ENCODE measurements at regions not wholly inside any gene's neighbourhood (a gene's known extent, or its start where the extent isn't known, plus 50 kb on each side); places are given as distances from the start of the nearest gene placed in this dataset.

GRCh38 chr13:53105477-53105876, 76.9 kb downstream of the OLFM4 start:
- H3K4me3 ChIP-seq (ENCODE audit: control insufficient read depth in 2 of 3, extremely low read depth in 1 of 3, insufficient read depth in 2 of 3, low read depth in 1 of 3, low read length in 3 of 3): no peak overlapping the region
- no peaks in the 10 kb centered on the region for H4K20me1 ChIP-seq (ENCODE audit: control insufficient read depth, extremely low read depth, insufficient read depth, low read length)
- no peaks in the 10 kb centered on the region for H3K79me2 ChIP-seq (ENCODE audit: control insufficient read depth, insufficient read depth, low read length)
- H3K9ac ChIP-seq (ENCODE audit: control insufficient read depth, extremely low read depth, insufficient read depth, low read length): no peak overlapping the region
- H2AFZ ChIP-seq (ENCODE audit: control insufficient read depth, low read length): no peak overlapping the region
- H3K9me1 ChIP-seq (ENCODE audit: control insufficient read depth, extremely low read depth, insufficient read depth, low read length): no peaks in the 10 kb centered on the region
- H3K4me2 ChIP-seq (ENCODE audit: control insufficient read depth, extremely low read depth, insufficient read depth, low read depth, low read length): no peak overlapping the region
- H3K27ac ChIP-seq (ENCODE audit: control insufficient read depth, insufficient read depth, low read length): no peak overlapping the region
- TF ChIP-seq CTCF (optimal IDR thresholded peaks at IDR 0.05 in 1 of 3, IDR thresholded peaks at IDR 0.05 in 1 of 3, conservative IDR thresholded peaks at IDR 0.05 in 1 of 3; ENCODE audit: extremely low read depth in 1 of 3, insufficient read depth in 2 of 3, low read length in 3 of 3) (no peak), EZH2 (IDR thresholded peaks at IDR 0.05; ENCODE audit: low read length) (no peak)
- H3K4me1 ChIP-seq (ENCODE audit: control insufficient read depth, extremely low read depth, insufficient read depth, low read length): no peaks in the 10 kb centered on the region
- DNase-seq (ENCODE audit: low read depth, low spot score) (no peak), FAIRE-seq (no peak)
- H3K27me3 ChIP-seq (ENCODE audit: control insufficient read depth, extremely low read depth, insufficient read depth, low read length): no peaks in the 10 kb centered on the region
- H3K9me3 ChIP-seq (ENCODE audit: control insufficient read depth, low read depth, low read length): no peaks in the 10 kb centered on the region
- dilution Hi-C loops (cut with MboI; ENCODE audit: extremely low pct_ligation_motif_present, low sequenced_read_pairs): no loop called here
- no peaks in the 10 kb centered on the region for H3K36me3 ChIP-seq (ENCODE audit: control insufficient read depth in 2 of 2, extremely low read depth in 1 of 2, insufficient read depth in 2 of 2, low read length in 2 of 2)

- DNase-seq (ENCODE audit: low read depth, low spot score) (no peak), FAIRE-seq (no peak)
- Histone ChIP-seq H3K9me1 (ENCODE audit: control insufficient read depth, extremely low read depth, insufficient read depth, low read length) (no peaks in the 10 kb centered on the region), H3K36me3 (ENCODE audit: control insufficient read depth in 2 of 2, extremely low read depth in 1 of 2, insufficient read depth in 2 of 2, low read length in 2 of 2) (no peaks in the 10 kb centered on the region), H3K79me2 (ENCODE audit: control insufficient read depth, insufficient read depth, low read length) (no peaks in the 10 kb centered on the region), H3K4me1 (ENCODE audit: control insufficient read depth, extremely low read depth, insufficient read depth, low read length) (no peaks in the 10 kb centered on the region), H4K20me1 (ENCODE audit: control insufficient read depth, extremely low read depth, insufficient read depth, low read length) (no peaks in the 10 kb centered on the region), H3K27me3 (ENCODE audit: control insufficient read depth, extremely low read depth, insufficient read depth, low read length) (no peaks in the 10 kb centered on the region), H3K9me3 (ENCODE audit: control insufficient read depth, low read depth, low read length) (no peaks in the 10 kb centered on the region), H3K4me2 (ENCODE audit: control insufficient read depth, extremely low read depth, insufficient read depth, low read depth, low read length) (no peak overlapping the region), H2AFZ (ENCODE audit: control insufficient read depth, low read length) (no peak overlapping the region), H3K27ac (ENCODE audit: control insufficient read depth, insufficient read depth, low read length) (no peak overlapping the region), H3K4me3 (ENCODE audit: control insufficient read depth in 2 of 3, extremely low read depth in 1 of 3, insufficient read depth in 2 of 3, low read depth in 1 of 3, low read length in 3 of 3) (no peak overlapping the region), H3K9ac (ENCODE audit: control insufficient read depth, extremely low read depth, insufficient read depth, low read length) (no peak overlapping the region)
- TF ChIP-seq CTCF (optimal IDR thresholded peaks at IDR 0.05 in 1 of 3, IDR thresholded peaks at IDR 0.05 in 1 of 3, conservative IDR thresholded peaks at IDR 0.05 in 1 of 3; ENCODE audit: extremely low read depth in 1 of 3, insufficient read depth in 2 of 3, low read length in 3 of 3): no peak
- dilution Hi-C loops (cut with MboI; ENCODE audit: extremely low pct_ligation_motif_present, low sequenced_read_pairs): no loop called here
Observed at GRCh38 chr13:53105890-53106289, 77.3 kb downstream of the OLFM4 start.
